ENCODE measurements at regions not wholly inside any gene's neighbourhood (a gene's known extent, or its start where the extent isn't known, plus 50 kb on each side); places are given as distances from the start of the nearest gene placed in this dataset.
"Not testable (repeated sequence)": the region's sequence is repeated elsewhere in the genome, so short reads cannot be mapped to it uniquely, and the experiment has no call there.

GRCh38 chr5:1638658-1639400 is 115.1 kb upstream of the LPCAT1 start:
- Histone ChIP-seq H3K27ac (ENCODE audit: low read depth in 2 of 2, low read length in 2 of 2) (no peak overlapping the region), H3K4me1 (ENCODE audit: control insufficient read depth in 2 of 2, insufficient read depth in 2 of 2, low read length in 2 of 2) (peaks cover 5 to 13% of the 10 kb centered on the region in 2 donors), H3K36me3 (ENCODE audit: control insufficient read depth in 2 of 2, insufficient read depth in 2 of 2, low read length in 2 of 2) (no peaks in the 10 kb centered on the region), H3K9me3 (ENCODE audit: control insufficient read depth in 2 of 2, low read length in 2 of 2) (no peaks in the 10 kb centered on the region), H3K4me3 (ENCODE audit: low read length in 2 of 2) (no peak overlapping the region), H3K9ac (ENCODE audit: low read depth in 1 of 2, low read length in 2 of 2) (no peak overlapping the region), H3K27me3 (ENCODE audit: control insufficient read depth in 2 of 2, insufficient read depth in 2 of 2, low read length in 2 of 2) (peaks cover 9 to 10% of the 10 kb centered on the region in 2 donors)

- no peak overlapping the region for H3K4me3 ChIP-seq (ENCODE audit: low read length in 2 of 2)
- H3K36me3 ChIP-seq (ENCODE audit: control insufficient read depth in 2 of 2, insufficient read depth in 2 of 2, low read length in 2 of 2), result no peaks in the 10 kb centered on the region
- peaks cover 5 to 13% of the 10 kb centered on the region in 2 donors for H3K4me1 ChIP-seq (ENCODE audit: control insufficient read depth in 2 of 2, insufficient read depth in 2 of 2, low read length in 2 of 2)
- H3K27me3 ChIP-seq (ENCODE audit: control insufficient read depth in 2 of 2, insufficient read depth in 2 of 2, low read length in 2 of 2), result peaks cover 3 to 5% of the 10 kb centered on the region in 2 donors
- H3K9ac ChIP-seq (ENCODE audit: low read depth in 1 of 2, low read length in 2 of 2), result no peak overlapping the region
- no peak overlapping the region for H3K27ac ChIP-seq (ENCODE audit: low read depth in 2 of 2, low read length in 2 of 2)
- no peaks in the 10 kb centered on the region for H3K9me3 ChIP-seq (ENCODE audit: control insufficient read depth in 2 of 2, low read length in 2 of 2)
Measured at GRCh38 chr5:1637639-1638481, 114.1 kb upstream of the LPCAT1 start.

GRCh38 chr5:1636981-1637638 is 113.3 kb upstream of the LPCAT1 start:
- Histone ChIP-seq H3K36me3 (ENCODE audit: control insufficient read depth in 2 of 2, insufficient read depth in 2 of 2, low read length in 2 of 2) (no peaks in the 10 kb centered on the region), H3K27me3 (ENCODE audit: control insufficient read depth in 2 of 2, insufficient read depth in 2 of 2, low read length in 2 of 2) (no peaks in the 10 kb centered on the region), H3K4me3 (ENCODE audit: low read length in 2 of 2) (no peak overlapping the region), H3K4me1 (ENCODE audit: control insufficient read depth in 2 of 2, insufficient read depth in 2 of 2, low read length in 2 of 2) (peaks cover 5 to 13% of the 10 kb centered on the region in 2 donors), H3K9ac (ENCODE audit: low read depth in 1 of 2, low read length in 2 of 2) (no peak overlapping the region), H3K27ac (ENCODE audit: low read depth in 2 of 2, low read length in 2 of 2) (no peak overlapping the region), H3K9me3 (ENCODE audit: control insufficient read depth in 2 of 2, low read length in 2 of 2) (no peaks in the 10 kb centered on the region)

- not testable (repeated sequence) for H3K27me3 ChIP-seq (ENCODE audit: control insufficient read depth in 2 of 2, insufficient read depth in 2 of 2, low read length in 2 of 2); H3K36me3 ChIP-seq (ENCODE audit: control insufficient read depth in 2 of 2, insufficient read depth in 2 of 2, low read length in 2 of 2); H3K9me3 ChIP-seq (ENCODE audit: control insufficient read depth in 2 of 2, low read length in 2 of 2); H3K27ac ChIP-seq (ENCODE audit: low read depth in 2 of 2, low read length in 2 of 2); H3K4me3 ChIP-seq (ENCODE audit: low read length in 2 of 2); H3K9ac ChIP-seq (ENCODE audit: low read depth in 1 of 2, low read length in 2 of 2)
- H3K4me1 ChIP-seq (ENCODE audit: control insufficient read depth in 2 of 2, insufficient read depth in 2 of 2, low read length in 2 of 2), result peaks cover 5 to 11% of the 10 kb centered on the region in 2 donors
Measured at GRCh38 chr5:1636208-1636770, 112.5 kb upstream of the LPCAT1 start.

- H3K36me3 ChIP-seq (ENCODE audit: control insufficient read depth in 2 of 2, insufficient read depth in 2 of 2, low read length in 2 of 2); H3K9me3 ChIP-seq (ENCODE audit: control insufficient read depth in 2 of 2, low read length in 2 of 2); H3K27me3 ChIP-seq (ENCODE audit: control insufficient read depth in 2 of 2, insufficient read depth in 2 of 2, low read length in 2 of 2); H3K4me3 ChIP-seq (ENCODE audit: low read length in 2 of 2); H3K9ac ChIP-seq (ENCODE audit: low read depth in 1 of 2, low read length in 2 of 2); H3K27ac ChIP-seq (ENCODE audit: low read depth in 2 of 2, low read length in 2 of 2): not testable (repeated sequence)
- peaks cover 5 to 11% of the 10 kb centered on the region in 2 donors for H3K4me1 ChIP-seq (ENCODE audit: control insufficient read depth in 2 of 2, insufficient read depth in 2 of 2, low read length in 2 of 2)
Measured at GRCh38 chr5:1635477-1635876, 111.7 kb upstream of the LPCAT1 start.

GRCh38 chr5:1634337-1634661 is 110.5 kb upstream of the LPCAT1 start:
- Histone ChIP-seq H3K27ac (ENCODE audit: low read depth in 2 of 2, low read length in 2 of 2) (peak overlapping the region; percentile 72 to 78), H3K4me1 (ENCODE audit: control insufficient read depth in 2 of 2, insufficient read depth in 2 of 2, low read length in 2 of 2) (peaks cover 5 to 11% of the 10 kb centered on the region in 2 donors), H3K9ac (ENCODE audit: low read depth in 1 of 2, low read length in 2 of 2) (peak overlapping the region; percentile 72 to 81), H3K9me3 (ENCODE audit: control insufficient read depth in 2 of 2, low read length in 2 of 2) (no peaks in the 10 kb centered on the region), H3K36me3 (ENCODE audit: control insufficient read depth in 2 of 2, insufficient read depth in 2 of 2, low read length in 2 of 2) (no peaks in the 10 kb centered on the region), H3K4me3 (ENCODE audit: low read length in 2 of 2) (peak overlapping the region; percentile 63 to 83), H3K27me3 (ENCODE audit: control insufficient read depth in 2 of 2, insufficient read depth in 2 of 2, low read length in 2 of 2) (no peaks in the 10 kb centered on the region)

GRCh38 chr5:1633605-1634336 is 110.0 kb upstream of the LPCAT1 start:
- no peaks in the 10 kb centered on the region for H3K27me3 ChIP-seq (ENCODE audit: control insufficient read depth in 2 of 2, insufficient read depth in 2 of 2, low read length in 2 of 2)
- peak overlapping the region; percentile 72 to 81 for H3K9ac ChIP-seq (ENCODE audit: low read depth in 1 of 2, low read length in 2 of 2)
- H3K4me1 ChIP-seq (ENCODE audit: control insufficient read depth in 2 of 2, insufficient read depth in 2 of 2, low read length in 2 of 2), result peaks cover 5 to 11% of the 10 kb centered on the region in 2 donors
- no peaks in the 10 kb centered on the region for H3K9me3 ChIP-seq (ENCODE audit: control insufficient read depth in 2 of 2, low read length in 2 of 2)
- no peaks in the 10 kb centered on the region for H3K36me3 ChIP-seq (ENCODE audit: control insufficient read depth in 2 of 2, insufficient read depth in 2 of 2, low read length in 2 of 2)
- H3K4me3 ChIP-seq (ENCODE audit: low read length in 2 of 2), result peak overlapping the region; percentile 63 to 83
- peak overlapping the region; percentile 72 to 78 for H3K27ac ChIP-seq (ENCODE audit: low read depth in 2 of 2, low read length in 2 of 2)

- not testable (repeated sequence) for H3K27ac ChIP-seq (ENCODE audit: low read depth in 2 of 2, low read length in 2 of 2); H3K36me3 ChIP-seq (ENCODE audit: control insufficient read depth in 2 of 2, insufficient read depth in 2 of 2, low read length in 2 of 2); H3K9me3 ChIP-seq (ENCODE audit: control insufficient read depth in 2 of 2, low read length in 2 of 2); H3K9ac ChIP-seq (ENCODE audit: low read depth in 1 of 2, low read length in 2 of 2); H3K4me3 ChIP-seq (ENCODE audit: low read length in 2 of 2); H3K27me3 ChIP-seq (ENCODE audit: control insufficient read depth in 2 of 2, insufficient read depth in 2 of 2, low read length in 2 of 2)
- peaks cover 5 to 11% of the 10 kb centered on the region in 2 donors for H3K4me1 ChIP-seq (ENCODE audit: control insufficient read depth in 2 of 2, insufficient read depth in 2 of 2, low read length in 2 of 2)
Measured at GRCh38 chr5:1631004-1631403, 107.2 kb upstream of the LPCAT1 start.

- H3K9ac ChIP-seq (ENCODE audit: low read depth in 1 of 2, low read length in 2 of 2); H3K4me3 ChIP-seq (ENCODE audit: low read length in 2 of 2); H3K9me3 ChIP-seq (ENCODE audit: control insufficient read depth in 2 of 2, low read length in 2 of 2); H3K27me3 ChIP-seq (ENCODE audit: control insufficient read depth in 2 of 2, insufficient read depth in 2 of 2, low read length in 2 of 2); H3K4me1 ChIP-seq (ENCODE audit: control insufficient read depth in 2 of 2, insufficient read depth in 2 of 2, low read length in 2 of 2); H3K36me3 ChIP-seq (ENCODE audit: control insufficient read depth in 2 of 2, insufficient read depth in 2 of 2, low read length in 2 of 2); H3K27ac ChIP-seq (ENCODE audit: low read depth in 2 of 2, low read length in 2 of 2): not testable (repeated sequence)
Measured at GRCh38 chr5:1626397-1626796, 102.6 kb upstream of the LPCAT1 start.
